DOHH2 (cell line): ENCODE measurements at regions not wholly inside any gene's neighbourhood (a gene's known extent, or its start where the extent isn't known, plus 50 kb on each side); places are given as distances from the start of the nearest gene placed in this dataset.

Source experiments
- EZH2phosphoT487 ChIP-seq: fragments of 200-600 bp; sonication (generic); IDR thresholded peaks from 2 replicates; pipeline ENCODE4 v1.6.1; 2017; ENCODE audit warnings: borderline replicate concordance, mild to moderate bottlenecking, antibody characterized with exemption, low read length, moderate library complexity, mixed read lengths
- TF ChIP-seq, protein P1 (sequence below): fragments of 200-600 bp; sonication (generic); IDR thresholded peaks from one replicate; pipeline ENCODE4 v1.5.1; 2014; ENCODE audit warnings: antibody characterized with exemption, mild to moderate bottlenecking, low read depth, low read length; ENCODE audit not compliant: poor library complexity, severe bottlenecking

DNA sequence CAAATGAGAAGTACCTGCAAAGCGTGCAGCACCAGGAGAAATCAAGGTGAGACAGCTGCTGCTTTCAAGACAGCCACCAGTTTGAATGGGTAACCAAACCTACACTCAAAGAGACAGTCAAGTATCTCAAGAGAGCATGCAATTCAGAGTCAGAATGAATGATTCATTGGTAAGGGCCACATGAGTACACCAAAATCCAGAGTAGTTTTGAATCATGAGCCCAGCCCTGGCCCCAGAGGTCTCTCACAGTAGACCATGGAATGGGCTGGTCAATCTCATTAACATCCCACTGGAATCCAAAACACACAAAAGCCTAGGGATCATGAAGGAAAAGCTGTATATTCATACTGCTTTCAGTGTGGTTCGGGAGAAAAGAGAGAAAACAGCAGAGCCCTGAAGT is 242.8 kb downstream of the TBL1XR1 start:
- TF ChIP-seq, protein P1, sequence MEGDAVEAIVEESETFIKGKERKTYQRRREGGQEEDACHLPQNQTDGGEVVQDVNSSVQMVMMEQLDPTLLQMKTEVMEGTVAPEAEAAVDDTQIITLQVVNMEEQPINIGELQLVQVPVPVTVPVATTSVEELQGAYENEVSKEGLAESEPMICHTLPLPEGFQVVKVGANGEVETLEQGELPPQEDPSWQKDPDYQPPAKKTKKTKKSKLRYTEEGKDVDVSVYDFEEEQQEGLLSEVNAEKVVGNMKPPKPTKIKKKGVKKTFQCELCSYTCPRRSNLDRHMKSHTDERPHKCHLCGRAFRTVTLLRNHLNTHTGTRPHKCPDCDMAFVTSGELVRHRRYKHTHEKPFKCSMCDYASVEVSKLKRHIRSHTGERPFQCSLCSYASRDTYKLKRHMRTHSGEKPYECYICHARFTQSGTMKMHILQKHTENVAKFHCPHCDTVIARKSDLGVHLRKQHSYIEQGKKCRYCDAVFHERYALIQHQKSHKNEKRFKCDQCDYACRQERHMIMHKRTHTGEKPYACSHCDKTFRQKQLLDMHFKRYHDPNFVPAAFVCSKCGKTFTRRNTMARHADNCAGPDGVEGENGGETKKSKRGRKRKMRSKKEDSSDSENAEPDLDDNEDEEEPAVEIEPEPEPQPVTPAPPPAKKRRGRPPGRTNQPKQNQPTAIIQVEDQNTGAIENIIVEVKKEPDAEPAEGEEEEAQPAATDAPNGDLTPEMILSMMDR, result no peak
- no peak for TF ChIP-seq EZH2phosphoT487
